Head of caudate nucleus (tissue), 42 donors: ENCODE measurements at regions not wholly inside any gene's neighbourhood (a gene's known extent, or its start where the extent isn't known, plus 50 kb on each side); places are given as distances from the start of the nearest gene placed in this dataset.

Source experiments
- DNase-seq, 42 donors: peaks; one replicate each; pipeline versions ENCODE4 v3.0.0 to v3.0.0-alpha.2; 2020 to 2021; ENCODE audit warnings: mixed read lengths in 7 of 42
- intact Hi-C: fragments of 100-400 bp; cut with DNase I; formaldehyde crosslinking; loops from one replicate; pipeline ENCODE4 v1.15.0; 2022

DNA sequence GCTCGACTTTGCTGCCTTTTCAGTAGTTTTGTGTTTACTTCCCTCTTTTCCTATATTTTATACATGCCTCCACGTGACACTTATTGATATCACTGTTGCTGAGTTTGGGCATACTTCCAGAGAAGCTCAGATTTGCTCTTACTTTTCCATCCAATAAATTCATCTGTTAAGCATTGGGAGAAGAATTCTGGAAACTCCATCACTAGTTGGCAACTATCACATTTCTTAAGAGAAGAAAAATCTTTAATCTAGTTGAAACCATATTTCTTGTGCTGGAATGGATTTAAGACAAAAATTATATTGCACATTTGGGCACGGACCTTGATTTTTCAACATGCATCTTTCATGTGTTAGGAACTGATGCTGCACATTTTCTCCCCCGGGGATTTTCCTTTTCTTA, 52.6 kb upstream of the CPO start:
- intact Hi-C loops = no loop called here

GRCh38 chr2:206887745-206888144, 51.6 kb upstream of the CPO start:
- DNase-seq = no peak
- intact Hi-C loops = no loop called here

More for the DNA sequence above, 52.6 kb upstream of the CPO start:
- no peak for DNase-seq
